K562 (cell line): ENCODE measurements at regions not wholly inside any gene's neighbourhood (a gene's known extent, or its start where the extent isn't known, plus 50 kb on each side); places are given as distances from the start of the nearest gene placed in this dataset.

ENCODE experiments used
- JUND ChIP-seq, 2 experiments: IDR thresholded peaks; 2 replicates in 1 of 2; 3 replicates in 1 of 2; pipeline ENCODE4 v1.6.1; 2011; ENCODE audit warnings: borderline replicate concordance in 2 of 2, low read depth in 2 of 2, low read length in 2 of 2, improper control_type of control experiment in 1 of 2, missing biosample characterization in 1 of 2, missing genetic modification characterization in 1 of 2, missing genetic modification reagents in 1 of 2
- KLF6 ChIP-seq: fragments of 250-450 bp; sonication (Bioruptor Pico); IDR thresholded peaks from 2 replicates; pipeline ENCODE4 v1.4.0; 2020; ENCODE audit warnings: mild to moderate bottlenecking, moderate library complexity, borderline replicate concordance
- POLR2A ChIP-seq: fragments of 450-650 bp; conservative IDR thresholded peaks from 2 replicates; pipeline ENCODE4 v1.6.1; 2016
- TAF15 ChIP-seq: fragments of 200-400 bp; formaldehyde crosslinking; IDR thresholded peaks from 2 replicates; pipeline ENCODE4 v1.6.1; 2017; ENCODE audit warnings: mild to moderate bottlenecking, low read depth, low read length, moderate library complexity
- ZNF830 ChIP-seq: fragments of 250-450 bp; sonication (Bioruptor Pico); IDR thresholded peaks from 2 replicates; pipeline ENCODE4 v1.5.0; 2021; ENCODE audit warnings: mild to moderate bottlenecking
- TF ChIP-seq, protein P1 (sequence below), 3 experiments: IDR thresholded peaks in 2 of 3; conservative IDR thresholded peaks in 1 of 3; 2 replicates each; pipeline ENCODE4 v1.5.1; 2011 to 2012; ENCODE audit warnings: low read length in 3 of 3, mild to moderate bottlenecking in 3 of 3, control low read depth in 2 of 3, improper control_type of control experiment in 1 of 3, inconsistent platforms in 1 of 3, low read depth in 1 of 3, mixed read lengths in 1 of 3, moderate library complexity in 1 of 3; ENCODE audit not compliant: insufficient read depth in 2 of 3
- TF ChIP-seq, protein P2 (sequence below): sonication (generic); formaldehyde crosslinking; IDR thresholded peaks from 2 replicates; pipeline ENCODE4 v1.8.0; 2023; ENCODE audit warnings: mild to moderate bottlenecking, missing genetic modification reagents
- TF ChIP-seq, protein P3 (sequence below): fragments of 250-450 bp; sonication (Bioruptor Pico); IDR thresholded peaks from 2 replicates; pipeline ENCODE4 v1.5.0; 2021

DNA sequence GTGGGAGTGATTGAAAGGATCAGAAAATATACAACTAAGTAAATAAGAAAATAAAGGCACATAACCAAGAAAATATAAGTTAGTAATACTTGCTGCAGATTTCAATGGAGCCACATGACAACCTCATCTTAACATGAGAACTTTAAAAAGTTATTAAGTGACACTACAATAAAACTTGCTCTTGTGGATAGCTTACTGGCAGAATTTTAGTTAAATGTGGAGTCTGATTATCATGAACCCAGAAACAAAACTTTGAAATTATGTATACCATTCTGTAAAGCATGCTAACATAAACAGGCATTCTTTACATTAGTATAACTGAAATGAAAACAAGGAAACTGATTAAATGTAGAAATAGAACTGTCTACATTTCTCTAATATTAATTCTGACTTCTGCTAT lies 220.9 kb downstream of the RFPL4B start:
- no peak for TF ChIP-seq JUND (IDR thresholded peaks at IDR 0.05; ENCODE audit: borderline replicate concordance, low read depth, low read length)
- no peak for TF ChIP-seq JUND (tag; IDR thresholded peaks at IDR 0.05; ENCODE audit: borderline replicate concordance, low read depth, low read length)
- no peak for TF ChIP-seq ZNF830 (CRISPR knock-in tag)
- TF ChIP-seq POLR2A, result no peak
- no peak for TF ChIP-seq TAF15
- TF ChIP-seq, protein P1, sequence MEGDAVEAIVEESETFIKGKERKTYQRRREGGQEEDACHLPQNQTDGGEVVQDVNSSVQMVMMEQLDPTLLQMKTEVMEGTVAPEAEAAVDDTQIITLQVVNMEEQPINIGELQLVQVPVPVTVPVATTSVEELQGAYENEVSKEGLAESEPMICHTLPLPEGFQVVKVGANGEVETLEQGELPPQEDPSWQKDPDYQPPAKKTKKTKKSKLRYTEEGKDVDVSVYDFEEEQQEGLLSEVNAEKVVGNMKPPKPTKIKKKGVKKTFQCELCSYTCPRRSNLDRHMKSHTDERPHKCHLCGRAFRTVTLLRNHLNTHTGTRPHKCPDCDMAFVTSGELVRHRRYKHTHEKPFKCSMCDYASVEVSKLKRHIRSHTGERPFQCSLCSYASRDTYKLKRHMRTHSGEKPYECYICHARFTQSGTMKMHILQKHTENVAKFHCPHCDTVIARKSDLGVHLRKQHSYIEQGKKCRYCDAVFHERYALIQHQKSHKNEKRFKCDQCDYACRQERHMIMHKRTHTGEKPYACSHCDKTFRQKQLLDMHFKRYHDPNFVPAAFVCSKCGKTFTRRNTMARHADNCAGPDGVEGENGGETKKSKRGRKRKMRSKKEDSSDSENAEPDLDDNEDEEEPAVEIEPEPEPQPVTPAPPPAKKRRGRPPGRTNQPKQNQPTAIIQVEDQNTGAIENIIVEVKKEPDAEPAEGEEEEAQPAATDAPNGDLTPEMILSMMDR (IDR thresholded peaks at IDR 0.05 in 2 of 3, conservative IDR thresholded peaks at IDR 0.05 in 1 of 3; ENCODE audit: insufficient read depth in 2 of 3, low read depth in 1 of 3, low read length in 3 of 3), result no peak
- TF ChIP-seq, protein P2, sequence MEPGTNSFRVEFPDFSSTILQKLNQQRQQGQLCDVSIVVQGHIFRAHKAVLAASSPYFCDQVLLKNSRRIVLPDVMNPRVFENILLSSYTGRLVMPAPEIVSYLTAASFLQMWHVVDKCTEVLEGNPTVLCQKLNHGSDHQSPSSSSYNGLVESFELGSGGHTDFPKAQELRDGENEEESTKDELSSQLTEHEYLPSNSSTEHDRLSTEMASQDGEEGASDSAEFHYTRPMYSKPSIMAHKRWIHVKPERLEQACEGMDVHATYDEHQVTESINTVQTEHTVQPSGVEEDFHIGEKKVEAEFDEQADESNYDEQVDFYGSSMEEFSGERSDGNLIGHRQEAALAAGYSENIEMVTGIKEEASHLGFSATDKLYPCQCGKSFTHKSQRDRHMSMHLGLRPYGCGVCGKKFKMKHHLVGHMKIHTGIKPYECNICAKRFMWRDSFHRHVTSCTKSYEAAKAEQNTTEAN (CRISPR knock-in tag), result no peak
- no peak for TF ChIP-seq KLF6 (CRISPR knock-in tag)
- TF ChIP-seq, protein P3, sequence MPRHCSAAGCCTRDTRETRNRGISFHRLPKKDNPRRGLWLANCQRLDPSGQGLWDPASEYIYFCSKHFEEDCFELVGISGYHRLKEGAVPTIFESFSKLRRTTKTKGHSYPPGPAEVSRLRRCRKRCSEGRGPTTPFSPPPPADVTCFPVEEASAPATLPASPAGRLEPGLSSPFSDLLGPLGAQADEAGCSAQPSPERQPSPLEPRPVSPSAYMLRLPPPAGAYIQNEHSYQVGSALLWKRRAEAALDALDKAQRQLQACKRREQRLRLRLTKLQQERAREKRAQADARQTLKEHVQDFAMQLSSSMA (CRISPR knock-in tag), result no peak
